ENCODE measurements at regions not wholly inside any gene's neighbourhood (a gene's known extent, or its start where the extent isn't known, plus 50 kb on each side); places are given as distances from the start of the nearest gene placed in this dataset.

DNA sequence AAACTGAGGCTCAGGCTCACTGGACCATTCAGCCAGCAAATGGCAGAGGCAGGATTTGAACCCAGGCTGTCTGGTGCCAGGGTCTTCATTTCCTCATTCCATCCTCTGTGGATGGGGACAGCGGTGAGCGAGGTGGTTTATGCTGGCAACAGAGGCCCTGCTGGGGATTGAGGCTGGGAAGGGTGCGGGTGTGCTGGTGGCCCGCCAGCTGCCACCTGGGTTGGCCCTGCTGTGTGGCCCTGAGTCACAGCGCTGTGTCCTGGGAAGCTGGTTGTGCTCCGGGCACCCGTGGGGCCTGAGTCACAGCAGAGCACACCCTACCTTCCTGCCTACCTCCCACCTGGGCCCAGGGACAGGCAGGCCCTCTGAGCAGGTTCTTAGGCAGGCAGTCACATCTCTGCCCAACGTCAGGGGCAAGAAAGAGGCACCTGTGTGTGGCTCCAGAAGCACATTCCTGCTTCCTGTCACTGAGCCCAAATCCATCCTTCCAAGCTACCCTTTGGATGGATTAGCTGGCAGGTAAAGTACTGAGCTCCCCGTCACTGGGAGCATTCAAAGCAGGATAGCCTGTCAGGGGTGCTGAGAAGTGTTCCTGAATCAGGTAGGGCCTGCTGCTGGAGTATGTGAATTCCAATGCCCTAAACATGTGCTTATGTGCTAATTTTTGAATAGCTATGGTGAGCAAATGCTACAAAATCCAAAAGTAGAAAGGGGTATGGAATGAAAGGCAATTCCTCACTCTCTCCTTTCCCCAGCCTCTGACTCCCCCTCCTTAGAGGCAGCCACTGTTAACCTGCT lies 53.9 kb downstream of the CEBPB start:
- TF ChIP-seq POLR2A (IDR thresholded peaks at IDR 0.05): no peak
- TF ChIP-seq, protein P1, sequence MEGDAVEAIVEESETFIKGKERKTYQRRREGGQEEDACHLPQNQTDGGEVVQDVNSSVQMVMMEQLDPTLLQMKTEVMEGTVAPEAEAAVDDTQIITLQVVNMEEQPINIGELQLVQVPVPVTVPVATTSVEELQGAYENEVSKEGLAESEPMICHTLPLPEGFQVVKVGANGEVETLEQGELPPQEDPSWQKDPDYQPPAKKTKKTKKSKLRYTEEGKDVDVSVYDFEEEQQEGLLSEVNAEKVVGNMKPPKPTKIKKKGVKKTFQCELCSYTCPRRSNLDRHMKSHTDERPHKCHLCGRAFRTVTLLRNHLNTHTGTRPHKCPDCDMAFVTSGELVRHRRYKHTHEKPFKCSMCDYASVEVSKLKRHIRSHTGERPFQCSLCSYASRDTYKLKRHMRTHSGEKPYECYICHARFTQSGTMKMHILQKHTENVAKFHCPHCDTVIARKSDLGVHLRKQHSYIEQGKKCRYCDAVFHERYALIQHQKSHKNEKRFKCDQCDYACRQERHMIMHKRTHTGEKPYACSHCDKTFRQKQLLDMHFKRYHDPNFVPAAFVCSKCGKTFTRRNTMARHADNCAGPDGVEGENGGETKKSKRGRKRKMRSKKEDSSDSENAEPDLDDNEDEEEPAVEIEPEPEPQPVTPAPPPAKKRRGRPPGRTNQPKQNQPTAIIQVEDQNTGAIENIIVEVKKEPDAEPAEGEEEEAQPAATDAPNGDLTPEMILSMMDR (IDR thresholded peaks at IDR 0.05): no peak

All from lower leg skin (tissue), 3 donors.